BJ (cell line): ENCODE measurements at regions not wholly inside any gene's neighbourhood (a gene's known extent, or its start where the extent isn't known, plus 50 kb on each side); places are given as distances from the start of the nearest gene placed in this dataset.

Source experiments
- CTCF ChIA-PET: fragments of 350-600 bp; formaldehyde crosslinking; extraction: SDS; loops from one replicate; lab custom pipeline; 2021; ENCODE audit warnings: antibody characterized with exemption, inconsistent platforms; lab: Yijun Ruan, JAX
- POLR2A ChIA-PET: fragments of 300-600 bp; sonication (Branson Sonifier 250); formaldehyde crosslinking; extraction: SDS; loops from one replicate; lab custom pipeline; 2021; ENCODE audit warnings: antibody characterized with exemption; lab: Charles Lee
- DNase-seq: peaks from one replicate; pipeline ENCODE4 v3.0.0-alpha.2; 2011; ENCODE audit warnings: low read depth
- H3K27me3 ChIP-seq: 2 replicates; pipeline ENCODE4 v1.6.0; 2011; ENCODE audit warnings: low read length; ENCODE audit not compliant: control insufficient read depth, insufficient read depth
- H3K36me3 ChIP-seq: 2 replicates; pipeline ENCODE4 v1.5.1; 2011; ENCODE audit warnings: low read length; ENCODE audit not compliant: control insufficient read depth, insufficient read depth
- H3K4me3 ChIP-seq: 2 replicates; pipeline ENCODE4 v1.5.1; 2011; ENCODE audit warnings: low read depth, mild to moderate bottlenecking, control low read depth, low read length
- CTCF ChIP-seq: IDR thresholded peaks from 2 replicates; pipeline ENCODE4 v1.5.1; 2011; ENCODE audit warnings: low read depth, mild to moderate bottlenecking, control low read depth, inconsistent platforms, low read length, moderate library complexity; ENCODE audit not compliant: insufficient read depth

GRCh38 chr16:72689851-72690250, 358.1 kb downstream of the ZFHX3 start:
- no peaks in the 10 kb centered on the region for H3K36me3 ChIP-seq
- POLR2A ChIA-PET, result no interaction called here
- DNase-seq, result no peak
- TF ChIP-seq CTCF, result no peak
- no peak overlapping the region for H3K4me3 ChIP-seq
- H3K27me3 ChIP-seq, result no peaks in the 10 kb centered on the region
- CTCF ChIA-PET, result no interaction called here

DNA sequence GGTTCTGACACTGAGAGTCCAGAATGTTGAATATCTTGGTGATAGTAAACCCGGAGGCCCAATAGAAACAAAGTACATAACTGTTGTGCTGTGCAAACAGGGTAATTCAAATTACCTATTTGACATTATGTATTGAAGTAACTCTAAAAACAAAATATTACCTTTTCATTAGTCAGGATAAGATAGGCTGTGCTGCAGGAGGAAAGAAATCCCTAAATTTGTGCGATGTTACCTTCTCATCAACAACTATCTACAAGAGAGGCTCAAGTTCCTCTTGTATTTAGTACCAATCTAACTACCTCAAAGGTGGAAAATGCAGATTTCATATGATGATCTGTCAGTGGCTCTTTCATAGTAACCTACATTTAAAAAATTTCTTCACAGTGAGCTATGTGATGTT, 367.2 kb downstream of the ZFHX3 start:
- ChIA-PET POLR2A (no interaction called here), CTCF (no interaction called here)
- TF ChIP-seq CTCF, result no peak
- Histone ChIP-seq H3K27me3 (no peaks in the 10 kb centered on the region), H3K36me3 (no peaks in the 10 kb centered on the region), H3K4me3 (no peak overlapping the region)
- DNase-seq, result no peak

DNA sequence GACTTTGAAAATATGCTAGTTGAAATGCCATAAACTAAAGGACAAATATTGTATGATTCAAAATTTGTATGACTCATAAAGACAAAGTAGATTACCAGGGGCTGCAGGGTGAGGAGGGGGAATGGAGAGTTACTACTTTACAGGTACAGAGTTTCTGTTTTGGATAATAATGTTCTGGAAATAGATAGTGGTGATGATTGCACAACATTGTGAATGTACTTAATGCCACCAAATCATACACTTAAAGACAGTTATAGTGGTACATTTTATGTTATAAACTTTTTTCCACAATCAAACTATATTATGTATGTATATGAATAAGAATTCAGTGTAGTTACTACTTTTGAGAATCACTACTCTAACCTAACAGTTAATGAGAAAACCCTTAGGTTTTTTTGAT, 368.1 kb downstream of the ZFHX3 start:
- CTCF ChIA-PET, result no interaction called here
- no peak for TF ChIP-seq CTCF
- Histone ChIP-seq H3K36me3 (no peaks in the 10 kb centered on the region), H3K4me3 (no peak overlapping the region), H3K27me3 (no peaks in the 10 kb centered on the region)
- DNase-seq, result no peak
- POLR2A ChIA-PET, result no interaction called here

- no peaks in the 10 kb centered on the region for H3K27me3 ChIP-seq
- no peaks in the 10 kb centered on the region for H3K36me3 ChIP-seq
- CTCF ChIA-PET, result no interaction called here
- no peak for TF ChIP-seq CTCF
- DNase-seq, result no peak
- no peak overlapping the region for H3K4me3 ChIP-seq
- POLR2A ChIA-PET, result interaction anchor here (0.7 kb wide), 1 partner anchor 206 kb away, joined by 3 read pairs; no protein-coding TSS in a partner anchor
Measured at GRCh38 chr16:72677662-72678447, 370.1 kb downstream of the ZFHX3 start.

GRCh38 chr16:72673118-72673517, 374.8 kb downstream of the ZFHX3 start:
- DNase-seq, result no peak
- ChIA-PET CTCF (no interaction called here), POLR2A (no interaction called here)
- H3K4me3 ChIP-seq, result no peak overlapping the region
- no peaks in the 10 kb centered on the region for H3K27me3 ChIP-seq
- no peaks in the 10 kb centered on the region for H3K36me3 ChIP-seq
- no peak for TF ChIP-seq CTCF
